Fibroblast of skin of left biceps (primary cell): ENCODE measurements at regions not wholly inside any gene's neighbourhood (a gene's known extent, or its start where the extent isn't known, plus 50 kb on each side); places are given as distances from the start of the nearest gene placed in this dataset.
"Not testable (repeated sequence)": the region's sequence is repeated elsewhere in the genome, so short reads cannot be mapped to it uniquely, and the experiment has no call there.

Experiments
- DNase-seq, 2 experiments: peaks; one replicate each; pipeline ENCODE4 v3.0.0-alpha.2; 2013; ENCODE audit warnings: low read depth in 2 of 2

DNA sequence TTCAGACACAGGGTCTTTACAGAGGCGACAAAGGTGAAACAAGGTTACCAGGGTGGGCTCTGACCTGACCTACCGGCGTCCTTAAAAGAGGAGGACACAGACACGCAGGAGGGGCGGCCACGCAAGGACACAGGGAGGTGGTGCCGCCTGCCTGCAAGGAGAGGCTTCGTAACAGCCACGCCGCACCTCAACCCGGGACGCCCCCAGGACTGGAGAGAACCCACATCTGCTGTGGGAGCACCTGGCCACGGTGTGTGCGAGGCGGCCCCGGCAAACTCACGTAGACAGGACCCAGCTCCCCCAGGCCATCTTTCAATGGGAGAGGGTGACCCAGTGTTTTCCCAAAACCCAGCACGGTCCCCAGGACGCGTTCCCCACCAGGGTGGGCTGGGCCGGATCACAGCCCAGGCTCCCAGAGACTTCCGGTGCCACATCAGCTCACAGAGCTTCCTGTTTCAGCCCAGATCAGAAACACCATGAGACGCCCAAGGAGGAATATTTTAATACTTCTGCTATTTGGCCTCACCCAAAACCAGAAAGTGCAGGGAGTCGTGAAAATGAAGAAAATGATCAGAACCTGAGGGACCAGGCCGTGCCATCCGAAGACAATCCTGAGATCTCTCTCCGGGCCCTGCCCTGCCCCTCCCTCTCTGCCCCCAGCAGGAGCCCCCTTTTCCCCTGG, 5417.4 kb upstream of the TPTE start:
- DNase-seq: not testable (repeated sequence)

DNA sequence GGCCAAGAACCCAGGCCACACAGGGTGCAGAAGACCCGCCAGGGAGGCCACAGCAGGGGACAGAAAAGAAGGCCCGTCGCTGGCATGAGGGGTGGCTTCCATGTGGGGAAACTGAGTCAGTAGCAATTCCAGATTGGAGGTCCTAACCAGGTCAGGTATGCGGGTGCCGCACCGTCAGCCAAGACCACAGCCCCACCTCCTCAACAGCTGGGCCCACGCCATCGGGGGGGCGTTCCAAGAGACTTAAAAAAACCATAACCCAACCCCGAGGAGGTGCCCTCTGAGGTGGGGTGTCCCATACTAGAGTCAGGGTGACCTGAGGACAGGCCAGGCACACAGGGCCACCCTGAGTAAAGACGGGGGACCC, 5416.8 kb upstream of the TPTE start:
- DNase-seq: not testable (repeated sequence)

DNA sequence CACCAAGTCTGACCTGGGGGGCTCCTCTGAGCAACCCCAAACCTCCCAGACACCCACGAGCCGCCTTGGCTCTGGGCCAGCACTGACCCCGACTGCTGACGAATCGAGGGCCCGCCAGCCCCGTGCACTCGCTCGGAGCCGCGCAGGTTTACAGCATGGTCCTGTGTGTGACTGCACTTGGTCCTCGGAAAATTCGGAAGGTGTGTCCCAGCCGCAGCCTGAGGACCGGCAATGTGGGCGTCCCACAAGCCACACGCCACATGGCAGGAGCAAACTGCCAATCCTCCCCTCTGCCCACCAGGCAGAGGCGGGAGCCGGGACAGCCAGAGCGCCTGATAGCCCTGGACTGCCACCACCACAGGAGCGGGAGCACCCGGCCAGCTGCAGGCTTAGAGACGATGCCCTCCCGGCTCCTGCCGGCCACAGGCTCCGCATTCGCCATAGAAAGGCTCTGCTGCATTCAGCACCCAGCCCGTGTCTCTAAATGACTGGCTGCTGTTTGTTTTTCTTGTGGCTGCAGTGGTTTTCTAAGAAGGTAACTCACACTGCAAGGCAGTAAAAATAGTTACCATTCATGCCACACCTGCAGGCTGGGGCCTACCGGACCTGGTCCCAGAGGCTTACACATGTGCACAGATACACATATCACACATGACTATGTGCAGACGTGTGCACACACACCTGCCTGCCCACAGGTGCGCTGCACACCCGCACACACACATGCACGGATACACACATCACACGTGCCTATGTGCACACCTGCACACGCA, 5415.3 kb upstream of the TPTE start:
- DNase-seq: not testable (repeated sequence)

DNA sequence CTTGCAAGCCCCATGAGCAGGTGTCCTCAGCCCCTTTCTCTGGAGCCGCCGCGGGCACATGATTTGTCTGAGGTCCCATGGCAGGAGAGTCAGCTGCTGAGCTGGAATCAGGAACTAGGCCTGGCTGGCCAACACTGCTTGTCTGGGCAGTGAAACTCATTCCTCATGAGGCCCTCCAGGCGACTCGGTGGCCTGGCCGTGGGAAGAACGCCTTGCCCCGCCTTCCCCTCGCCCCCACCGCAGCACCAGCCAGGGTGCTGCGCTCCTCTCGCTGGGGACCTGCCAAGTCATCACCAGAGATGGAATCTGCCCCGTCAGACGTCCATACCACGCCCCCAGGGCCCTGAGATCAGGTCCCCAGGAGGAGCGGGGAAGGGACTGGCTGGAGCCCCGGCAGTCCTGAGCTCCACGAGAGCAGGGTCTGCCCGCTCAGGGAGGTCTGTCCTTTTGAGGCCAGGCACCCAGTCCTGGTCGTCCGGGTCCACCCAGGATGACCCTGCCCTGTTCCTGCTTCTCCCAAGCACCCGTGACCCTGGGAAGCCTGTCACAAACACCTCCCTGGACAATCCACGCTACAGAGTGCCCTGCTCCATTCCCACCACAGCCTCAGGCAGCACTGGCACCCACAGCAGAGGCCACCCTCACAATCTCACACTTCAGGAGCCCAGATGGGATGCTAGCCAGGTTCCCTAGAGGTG, 5414.5 kb upstream of the TPTE start:
- DNase-seq: not testable (repeated sequence)

DNA sequence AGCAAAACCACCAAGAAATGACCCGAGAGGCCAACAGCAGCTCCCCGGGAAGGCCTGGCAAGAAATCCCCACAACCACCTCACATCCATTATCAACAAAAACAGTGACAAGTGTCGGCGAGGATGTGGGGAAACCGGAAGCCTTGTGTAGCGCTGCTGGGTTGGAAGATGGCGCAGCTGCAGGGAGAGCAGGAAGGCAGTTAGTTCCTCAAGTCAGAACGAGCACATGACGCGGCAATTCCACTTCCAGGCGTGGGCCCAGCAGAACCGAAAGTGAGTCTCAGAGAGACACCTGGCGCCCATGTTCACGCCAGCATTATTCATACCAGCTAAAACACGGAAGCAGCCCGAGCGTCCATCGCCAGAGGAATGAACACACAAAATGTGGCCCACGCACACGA, 5413.7 kb upstream of the TPTE start:
- DNase-seq: not testable (repeated sequence)

GRCh38 chr21:5108048-5108775, 5413.2 kb upstream of the TPTE start:
- DNase-seq: not testable (repeated sequence)

DNA sequence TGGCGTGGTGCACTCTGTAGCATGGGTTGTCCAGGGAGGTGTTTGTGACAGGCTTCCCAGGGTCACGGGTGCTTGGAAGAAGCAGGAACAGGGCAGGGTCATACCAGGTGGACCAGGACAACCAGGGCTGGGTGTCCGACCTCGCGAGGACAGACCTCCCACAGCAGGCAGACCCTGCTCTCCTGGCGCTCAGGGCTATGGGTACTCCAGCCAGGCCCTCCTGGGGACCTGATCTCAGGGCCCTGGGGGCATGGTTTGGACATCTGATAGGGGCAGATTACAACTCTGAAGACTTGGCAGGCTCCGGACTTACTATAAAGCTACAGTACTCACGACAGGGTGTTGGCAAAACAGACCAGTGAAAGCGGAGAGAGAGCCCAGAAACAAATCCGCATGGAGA, 5410.2 kb upstream of the TPTE start:
- DNase-seq: not testable (repeated sequence)

DNA sequence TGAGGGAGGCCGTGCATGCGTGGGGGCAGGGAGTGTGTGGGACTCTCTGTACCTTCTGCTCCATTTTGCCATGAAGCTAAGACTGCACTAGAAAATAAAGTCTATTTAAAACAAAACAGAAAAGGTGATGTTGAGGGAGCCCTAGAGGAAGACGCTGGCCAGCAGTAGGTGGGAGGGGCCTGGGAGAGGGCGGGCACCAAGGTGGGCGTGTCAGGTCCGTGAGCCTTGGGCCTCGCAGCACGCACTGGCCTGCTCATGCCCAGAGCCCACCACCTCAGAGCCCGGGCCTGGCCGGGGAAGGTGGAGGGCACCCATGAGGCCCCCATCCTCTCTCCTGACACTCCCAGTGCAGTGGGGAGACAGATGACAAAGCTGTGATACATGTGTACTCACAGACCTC, 5408.3 kb upstream of the TPTE start:
- not testable (repeated sequence) for DNase-seq

DNA sequence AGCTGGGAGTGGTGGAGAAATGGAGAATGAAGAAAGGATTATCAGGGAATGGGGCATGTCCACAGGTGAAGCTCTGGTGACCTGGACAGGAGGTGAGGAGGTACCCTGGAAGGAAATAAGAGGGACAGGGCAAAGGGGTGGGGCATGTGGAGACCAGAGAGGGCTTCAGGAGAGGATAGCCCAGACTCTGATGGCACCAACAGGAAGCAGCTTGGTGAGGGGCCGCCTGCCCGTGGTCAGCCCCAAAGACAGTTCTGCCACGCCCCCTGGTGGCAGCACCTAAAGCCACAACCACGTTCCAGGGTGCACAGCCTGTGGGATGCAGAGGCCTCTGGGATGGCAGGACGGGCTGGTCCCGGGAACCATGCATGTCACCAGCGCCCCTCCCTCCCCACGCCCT, 5406.9 kb upstream of the TPTE start:
- not testable (repeated sequence) for DNase-seq

GRCh38 chr21:5114893-5115645, 5406.3 kb upstream of the TPTE start:
- not testable (repeated sequence) for DNase-seq

- not testable (repeated sequence) for DNase-seq
Observed at GRCh38 chr21:5115646-5116343, 5405.6 kb upstream of the TPTE start.

GRCh38 chr21:5116344-5117123, 5404.8 kb upstream of the TPTE start:
- not testable (repeated sequence) for DNase-seq

DNA sequence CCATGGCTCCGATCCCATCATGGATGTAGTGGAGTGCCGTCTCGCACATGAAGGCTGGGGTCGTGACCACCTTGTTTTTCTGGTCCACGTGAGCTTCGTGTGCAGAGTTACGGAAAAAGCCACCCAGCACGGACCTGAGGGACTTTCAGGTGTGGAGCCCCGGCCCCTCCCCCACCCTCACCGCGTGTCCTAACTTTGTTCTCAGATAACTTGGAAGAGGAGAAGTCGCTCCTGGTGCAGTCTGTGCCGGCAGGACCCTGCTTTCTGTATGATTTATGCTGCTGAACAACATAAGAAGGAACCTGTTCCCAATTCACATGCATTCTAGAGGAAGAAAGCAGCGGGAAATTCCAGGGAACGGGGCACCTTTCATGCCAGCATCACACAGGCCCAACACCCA, 5404.2 kb upstream of the TPTE start:
- DNase-seq: not testable (repeated sequence)

- DNase-seq: not testable (repeated sequence)
Observed at GRCh38 chr21:5117666-5118295, 5403.6 kb upstream of the TPTE start.

- not testable (repeated sequence) for DNase-seq
Observed at GRCh38 chr21:5118296-5118679, 5403.1 kb upstream of the TPTE start.

DNA sequence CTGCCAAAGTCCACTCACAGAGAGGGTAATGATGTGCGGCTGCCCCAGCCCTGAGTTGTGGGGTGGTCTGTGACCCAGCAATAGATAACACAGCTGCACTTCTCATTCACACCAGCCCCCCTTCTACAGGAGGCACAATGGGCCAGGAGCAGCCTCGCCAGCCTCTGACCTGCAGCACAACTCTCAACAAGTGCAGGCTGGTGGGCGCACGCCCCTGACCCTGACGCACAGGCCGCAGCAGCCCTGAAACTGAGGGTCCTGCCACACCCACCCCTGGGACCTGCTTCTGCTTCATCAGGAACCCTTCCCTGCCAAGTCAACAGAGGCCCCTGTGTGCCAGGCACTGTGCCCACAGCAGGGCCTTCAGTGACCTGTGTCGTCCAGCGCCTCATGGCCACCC, 5402.2 kb upstream of the TPTE start:
- not testable (repeated sequence) for DNase-seq

DNA sequence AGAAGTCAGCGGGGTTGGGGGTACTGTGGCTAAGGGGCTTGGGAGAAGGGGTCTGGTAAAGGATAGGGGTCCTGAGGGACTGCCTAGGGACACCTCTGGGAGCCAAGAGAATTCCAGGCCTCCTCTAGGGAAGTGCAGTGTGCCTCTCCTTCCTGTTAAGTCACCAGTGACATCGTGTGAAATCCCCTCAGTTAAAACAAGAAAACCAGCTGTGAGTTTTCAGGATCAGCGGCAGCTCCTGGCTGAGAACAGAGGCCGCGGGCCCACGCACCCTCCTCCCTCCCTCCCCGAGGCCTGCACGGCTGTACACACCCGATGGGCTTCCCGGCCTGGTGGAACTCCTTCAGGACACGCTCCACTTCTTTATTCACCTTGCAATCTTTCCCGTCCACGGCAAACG, 5400.0 kb upstream of the TPTE start:
- not testable (repeated sequence) for DNase-seq

GRCh38 chr21:5121849-5122248, 5399.5 kb upstream of the TPTE start:
- not testable (repeated sequence) for DNase-seq

GRCh38 chr21:5123655-5124054, 5397.7 kb upstream of the TPTE start:
- not testable (repeated sequence) for DNase-seq
